SK-N-SH (cell line): ENCODE measurements at regions not wholly inside any gene's neighbourhood (a gene's known extent, or its start where the extent isn't known, plus 50 kb on each side); places are given as distances from the start of the nearest gene placed in this dataset.
"Not testable (repeated sequence)": the region's sequence is repeated elsewhere in the genome, so short reads cannot be mapped to it uniquely, and the experiment has no call there.

Source experiments
- EZH2phosphoT487 ChIP-seq: fragments of 200-600 bp; sonication (generic); IDR thresholded peaks from 2 replicates; pipeline ENCODE4 v1.6.1; 2017; ENCODE audit warnings: low read depth, mixed run types, mild to moderate bottlenecking, antibody characterized with exemption, moderate library complexity, borderline replicate concordance
- FOXM1 ChIP-seq: IDR thresholded peaks from 2 replicates; pipeline ENCODE4 v1.4.0; 2012; ENCODE audit warnings: low read depth, mild to moderate bottlenecking
- JUND ChIP-seq: IDR thresholded peaks from 2 replicates; pipeline ENCODE4 v1.4.0; 2012
- NFIC ChIP-seq: IDR thresholded peaks from 2 replicates; pipeline ENCODE4 v1.4.0; 2012; ENCODE audit warnings: borderline replicate concordance
- POLR2AphosphoS5 ChIP-seq: IDR thresholded peaks from 2 replicates; pipeline ENCODE4 v1.6.1; 2012; ENCODE audit warnings: low read depth, low read length
- RAD21 ChIP-seq: IDR thresholded peaks from 2 replicates; pipeline ENCODE4 v1.6.1; 2012; ENCODE audit warnings: mild to moderate bottlenecking, low read length
- RFX5 ChIP-seq: IDR thresholded peaks from 2 replicates; pipeline ENCODE4 v1.6.1; 2012; ENCODE audit warnings: mild to moderate bottlenecking, improper control_type of control experiment, low read length
- SMC3 ChIP-seq: IDR thresholded peaks from 2 replicates; pipeline ENCODE4 v1.6.1; 2012; ENCODE audit warnings: low read depth, low read length, improper control_type of control experiment
- TCF12 ChIP-seq: IDR thresholded peaks from 2 replicates; pipeline ENCODE4 v1.4.0; 2012
- TF ChIP-seq, protein P1 (sequence below): fragments of 200-600 bp; sonication (generic); IDR thresholded peaks from 2 replicates; pipeline ENCODE4 v1.6.1; 2017; ENCODE audit warnings: antibody characterized with exemption, mild to moderate bottlenecking, moderate library complexity
- TF ChIP-seq, protein P2 (sequence below): IDR thresholded peaks from 2 replicates; pipeline ENCODE4 v1.4.0; 2012; ENCODE audit warnings: low read depth
- TF ChIP-seq, protein P3 (sequence below): IDR thresholded peaks from 2 replicates; pipeline ENCODE4 v1.6.1; 2012; ENCODE audit warnings: mild to moderate bottlenecking, low read depth, low read length, moderate library complexity
- TF ChIP-seq, protein P4 (sequence below): fragments of 150-350 bp; IDR thresholded peaks from 2 replicates; pipeline ENCODE4 v1.6.1; 2017; ENCODE audit warnings: antibody characterized with exemption, low read length, low read depth, borderline replicate concordance

DNA sequence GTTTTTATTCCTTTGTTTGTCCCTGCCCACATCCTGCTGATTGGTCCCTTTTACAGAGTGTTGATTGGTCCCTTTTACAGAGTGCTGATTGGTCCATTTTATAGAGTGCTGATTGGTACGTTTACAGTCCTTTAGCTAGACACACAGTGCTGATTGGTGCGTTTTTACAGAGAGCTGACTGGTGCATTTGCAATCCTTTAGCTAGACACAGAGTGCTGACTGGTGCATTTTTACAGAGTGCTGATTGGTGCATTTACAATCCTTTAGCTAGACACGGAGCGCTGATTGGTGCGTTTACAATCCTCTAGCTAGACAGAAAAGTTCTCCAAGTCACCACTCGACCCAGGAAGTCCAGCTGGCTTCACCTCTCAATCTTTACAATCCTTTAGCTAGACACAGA is 330.4 kb downstream of the NAF1 start:
- not testable (repeated sequence) for TF ChIP-seq RAD21, TCF12, SMC3, POLR2AphosphoS5, RFX5, EZH2phosphoT487, JUND, NFIC, FOXM1
- TF ChIP-seq, protein P1, sequence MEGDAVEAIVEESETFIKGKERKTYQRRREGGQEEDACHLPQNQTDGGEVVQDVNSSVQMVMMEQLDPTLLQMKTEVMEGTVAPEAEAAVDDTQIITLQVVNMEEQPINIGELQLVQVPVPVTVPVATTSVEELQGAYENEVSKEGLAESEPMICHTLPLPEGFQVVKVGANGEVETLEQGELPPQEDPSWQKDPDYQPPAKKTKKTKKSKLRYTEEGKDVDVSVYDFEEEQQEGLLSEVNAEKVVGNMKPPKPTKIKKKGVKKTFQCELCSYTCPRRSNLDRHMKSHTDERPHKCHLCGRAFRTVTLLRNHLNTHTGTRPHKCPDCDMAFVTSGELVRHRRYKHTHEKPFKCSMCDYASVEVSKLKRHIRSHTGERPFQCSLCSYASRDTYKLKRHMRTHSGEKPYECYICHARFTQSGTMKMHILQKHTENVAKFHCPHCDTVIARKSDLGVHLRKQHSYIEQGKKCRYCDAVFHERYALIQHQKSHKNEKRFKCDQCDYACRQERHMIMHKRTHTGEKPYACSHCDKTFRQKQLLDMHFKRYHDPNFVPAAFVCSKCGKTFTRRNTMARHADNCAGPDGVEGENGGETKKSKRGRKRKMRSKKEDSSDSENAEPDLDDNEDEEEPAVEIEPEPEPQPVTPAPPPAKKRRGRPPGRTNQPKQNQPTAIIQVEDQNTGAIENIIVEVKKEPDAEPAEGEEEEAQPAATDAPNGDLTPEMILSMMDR, result not testable (repeated sequence)
- TF ChIP-seq, protein P2, sequence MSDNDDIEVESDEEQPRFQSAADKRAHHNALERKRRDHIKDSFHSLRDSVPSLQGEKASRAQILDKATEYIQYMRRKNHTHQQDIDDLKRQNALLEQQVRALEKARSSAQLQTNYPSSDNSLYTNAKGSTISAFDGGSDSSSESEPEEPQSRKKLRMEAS, result not testable (repeated sequence)
- TF ChIP-seq, protein P3, sequence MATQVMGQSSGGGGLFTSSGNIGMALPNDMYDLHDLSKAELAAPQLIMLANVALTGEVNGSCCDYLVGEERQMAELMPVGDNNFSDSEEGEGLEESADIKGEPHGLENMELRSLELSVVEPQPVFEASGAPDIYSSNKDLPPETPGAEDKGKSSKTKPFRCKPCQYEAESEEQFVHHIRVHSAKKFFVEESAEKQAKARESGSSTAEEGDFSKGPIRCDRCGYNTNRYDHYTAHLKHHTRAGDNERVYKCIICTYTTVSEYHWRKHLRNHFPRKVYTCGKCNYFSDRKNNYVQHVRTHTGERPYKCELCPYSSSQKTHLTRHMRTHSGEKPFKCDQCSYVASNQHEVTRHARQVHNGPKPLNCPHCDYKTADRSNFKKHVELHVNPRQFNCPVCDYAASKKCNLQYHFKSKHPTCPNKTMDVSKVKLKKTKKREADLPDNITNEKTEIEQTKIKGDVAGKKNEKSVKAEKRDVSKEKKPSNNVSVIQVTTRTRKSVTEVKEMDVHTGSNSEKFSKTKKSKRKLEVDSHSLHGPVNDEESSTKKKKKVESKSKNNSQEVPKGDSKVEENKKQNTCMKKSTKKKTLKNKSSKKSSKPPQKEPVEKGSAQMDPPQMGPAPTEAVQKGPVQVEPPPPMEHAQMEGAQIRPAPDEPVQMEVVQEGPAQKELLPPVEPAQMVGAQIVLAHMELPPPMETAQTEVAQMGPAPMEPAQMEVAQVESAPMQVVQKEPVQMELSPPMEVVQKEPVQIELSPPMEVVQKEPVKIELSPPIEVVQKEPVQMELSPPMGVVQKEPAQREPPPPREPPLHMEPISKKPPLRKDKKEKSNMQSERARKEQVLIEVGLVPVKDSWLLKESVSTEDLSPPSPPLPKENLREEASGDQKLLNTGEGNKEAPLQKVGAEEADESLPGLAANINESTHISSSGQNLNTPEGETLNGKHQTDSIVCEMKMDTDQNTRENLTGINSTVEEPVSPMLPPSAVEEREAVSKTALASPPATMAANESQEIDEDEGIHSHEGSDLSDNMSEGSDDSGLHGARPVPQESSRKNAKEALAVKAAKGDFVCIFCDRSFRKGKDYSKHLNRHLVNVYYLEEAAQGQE, result not testable (repeated sequence)
- TF ChIP-seq, protein P4, sequence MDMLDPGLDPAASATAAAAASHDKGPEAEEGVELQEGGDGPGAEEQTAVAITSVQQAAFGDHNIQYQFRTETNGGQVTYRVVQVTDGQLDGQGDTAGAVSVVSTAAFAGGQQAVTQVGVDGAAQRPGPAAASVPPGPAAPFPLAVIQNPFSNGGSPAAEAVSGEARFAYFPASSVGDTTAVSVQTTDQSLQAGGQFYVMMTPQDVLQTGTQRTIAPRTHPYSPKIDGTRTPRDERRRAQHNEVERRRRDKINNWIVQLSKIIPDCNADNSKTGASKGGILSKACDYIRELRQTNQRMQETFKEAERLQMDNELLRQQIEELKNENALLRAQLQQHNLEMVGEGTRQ, result not testable (repeated sequence)
